Activated gamma-delta T cell treated with Interleukin-2 at 50 U/mL for 16 hours (primary cell): ENCODE measurements at regions not wholly inside any gene's neighbourhood (a gene's known extent, or its start where the extent isn't known, plus 50 kb on each side); places are given as distances from the start of the nearest gene placed in this dataset.

Source experiments
- DNase-seq: peaks from one replicate; pipeline ENCODE4 v3.0.0-alpha.2; 2020

DNA sequence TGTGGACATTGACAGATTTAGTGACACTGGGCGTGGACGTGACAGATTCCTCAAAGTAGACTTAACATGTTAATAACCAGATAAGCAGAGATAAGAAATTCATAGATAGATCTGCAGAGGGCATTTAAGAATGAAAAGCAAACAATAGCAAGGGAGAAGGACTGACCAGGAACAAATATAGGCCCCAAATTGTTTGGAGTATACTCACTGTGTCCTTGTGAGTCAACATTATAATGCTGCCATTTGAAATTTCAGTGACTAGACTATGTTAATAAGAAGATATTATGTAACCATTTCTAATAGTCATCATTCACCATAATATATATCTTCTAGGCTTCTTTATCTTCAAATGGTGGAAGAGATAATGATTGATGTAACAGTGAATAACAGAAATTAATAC, 78.1 kb upstream of the SLC38A11 start:
- no peak for DNase-seq

DNA sequence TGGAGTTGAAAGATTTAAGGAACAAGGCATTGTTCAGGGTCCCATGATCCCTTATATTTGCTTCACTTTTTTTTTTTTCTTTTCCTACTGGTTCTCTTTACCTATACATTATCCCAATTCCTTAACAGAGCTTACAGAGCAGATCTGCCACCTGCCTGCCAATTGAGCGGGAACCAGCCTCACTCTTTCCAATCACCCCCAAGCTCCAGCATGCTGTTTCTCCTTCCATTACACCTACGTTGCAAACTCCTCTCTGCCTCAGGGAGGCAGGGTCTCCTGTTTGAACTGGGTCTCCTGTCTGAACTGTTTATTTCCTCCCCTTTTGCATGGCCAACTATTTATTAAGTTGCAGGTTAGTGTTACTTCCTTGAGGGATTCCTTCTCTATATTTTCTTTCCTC, 77.2 kb upstream of the SLC38A11 start:
- DNase-seq: no peak

DNA sequence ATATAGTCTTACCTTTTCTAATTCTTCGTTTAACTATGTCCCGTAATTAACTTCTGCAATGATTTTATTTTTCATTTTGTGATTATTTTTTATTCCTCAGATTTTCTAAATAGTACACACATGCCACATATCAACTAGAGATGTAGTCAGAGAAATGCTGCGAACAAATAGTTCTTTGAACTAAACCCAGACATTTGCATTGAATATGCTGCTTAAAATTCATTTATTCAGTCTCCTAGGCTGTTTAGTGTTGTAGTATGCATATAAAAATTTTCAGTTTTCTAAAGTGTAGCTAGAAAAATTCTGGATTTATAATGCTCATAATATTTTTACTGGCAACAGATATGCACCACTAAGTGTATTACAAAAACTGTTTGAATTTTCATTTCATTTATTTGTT, 68.9 kb upstream of the SLC38A11 start:
- DNase-seq: no peak

DNA sequence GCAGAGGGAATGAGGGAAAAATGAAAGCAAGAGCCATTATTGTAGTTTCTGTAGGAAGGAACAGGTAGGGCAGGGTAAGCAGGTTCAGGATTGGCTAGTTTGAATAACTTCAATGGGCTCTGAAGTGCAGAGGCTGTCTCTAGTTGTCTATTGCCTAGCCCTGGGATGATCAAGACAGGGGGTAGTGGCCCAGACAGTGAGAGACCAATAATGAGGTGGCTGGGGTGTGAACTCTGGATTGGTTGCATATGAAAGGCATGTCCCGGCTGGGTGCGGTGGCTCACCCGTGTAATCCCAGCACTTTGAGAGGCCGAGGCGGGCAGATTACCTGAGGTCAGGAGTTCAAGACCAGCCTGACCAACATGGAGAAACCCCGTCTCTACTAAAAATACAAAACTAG, 67.5 kb upstream of the SLC38A11 start:
- no peak for DNase-seq

DNA sequence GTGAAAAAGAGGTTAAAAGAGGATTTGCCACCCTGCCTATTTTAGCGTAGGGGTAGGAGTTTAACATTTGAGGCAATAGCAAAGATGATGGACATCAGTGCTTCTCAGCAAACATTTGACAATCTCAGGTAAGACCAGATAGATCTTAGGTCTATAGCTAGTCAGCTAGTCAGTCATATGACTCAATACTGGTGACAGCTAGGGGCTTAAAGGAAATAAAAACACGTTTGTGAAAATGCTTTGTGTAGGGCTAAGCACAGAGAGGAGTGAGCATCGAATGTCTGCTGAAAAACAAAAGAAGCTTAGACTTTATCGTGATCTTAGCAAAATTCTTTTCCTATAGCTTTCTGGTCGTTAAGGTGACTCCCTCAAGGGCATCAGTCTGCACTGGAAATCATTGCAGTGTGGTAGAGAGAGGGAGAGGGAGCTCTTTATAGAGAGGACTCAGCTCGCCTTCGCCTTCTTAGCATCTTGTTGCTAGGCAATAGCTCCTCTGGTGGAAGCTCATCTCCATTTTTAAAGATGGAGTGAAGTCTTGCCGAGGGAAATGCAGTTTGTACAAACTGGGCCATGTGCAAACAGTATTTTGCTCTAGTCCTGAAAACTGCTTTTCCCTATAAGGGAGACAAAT, 62.8 kb upstream of the SLC38A11 start:
- no peak for DNase-seq

DNA sequence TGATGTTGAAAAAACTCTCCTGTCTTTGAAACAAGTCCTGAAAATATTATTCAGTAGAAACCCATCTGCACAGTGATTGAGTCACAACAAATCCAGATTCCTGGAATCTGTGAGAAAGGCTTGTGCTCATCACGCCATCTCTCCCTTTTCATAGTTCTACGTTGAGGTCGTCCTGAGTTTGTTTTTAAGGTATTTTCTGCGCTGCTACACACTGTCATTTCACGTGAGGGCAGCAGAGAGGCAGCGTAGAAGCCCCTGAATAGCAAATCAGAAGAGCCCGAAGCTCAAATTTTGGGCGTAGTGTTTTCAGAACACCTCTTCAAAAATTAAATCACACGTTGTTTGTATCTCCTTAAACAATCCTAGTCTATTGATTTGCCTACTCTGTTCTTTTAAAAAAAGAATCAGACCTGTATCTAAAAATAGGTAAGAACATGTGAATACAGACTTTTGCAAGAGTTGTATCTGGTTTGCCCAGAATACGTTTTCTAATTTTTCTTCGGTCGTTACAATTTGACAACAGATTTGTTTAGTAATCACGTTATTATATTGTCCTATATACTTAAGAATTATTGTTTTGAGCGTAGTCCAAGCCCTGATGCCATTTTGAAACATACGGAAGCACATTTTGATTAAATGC, 61.6 kb upstream of the SLC38A11 start:
- DNase-seq: no peak

DNA sequence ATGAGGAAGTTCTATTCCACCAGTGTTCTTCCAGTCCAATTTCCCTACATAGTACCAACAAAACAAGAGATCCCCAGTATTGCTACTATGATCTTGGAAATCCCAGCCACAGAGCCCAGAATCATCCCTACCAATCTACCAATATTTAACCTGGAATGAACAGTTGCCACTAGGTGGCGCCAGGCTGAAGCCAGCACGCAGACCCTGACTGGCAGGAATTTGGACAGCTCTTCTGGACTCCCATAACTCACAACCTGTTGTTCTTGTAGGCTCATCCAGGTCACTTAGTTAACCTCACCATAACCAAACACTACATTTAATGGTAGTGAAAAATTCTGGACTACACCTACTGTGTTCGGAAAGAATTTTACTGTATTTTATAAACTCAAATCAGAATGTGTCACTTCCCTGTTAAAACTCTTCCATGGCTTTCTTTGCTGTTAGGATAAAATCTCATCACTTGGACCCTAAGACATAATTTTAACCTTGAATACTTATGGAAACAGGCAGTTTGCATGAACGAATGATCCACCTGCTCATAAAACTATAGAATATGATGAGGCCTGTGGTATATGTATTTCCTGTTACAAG, 59.8 kb upstream of the SLC38A11 start:
- DNase-seq: peak; percentile 43

DNA sequence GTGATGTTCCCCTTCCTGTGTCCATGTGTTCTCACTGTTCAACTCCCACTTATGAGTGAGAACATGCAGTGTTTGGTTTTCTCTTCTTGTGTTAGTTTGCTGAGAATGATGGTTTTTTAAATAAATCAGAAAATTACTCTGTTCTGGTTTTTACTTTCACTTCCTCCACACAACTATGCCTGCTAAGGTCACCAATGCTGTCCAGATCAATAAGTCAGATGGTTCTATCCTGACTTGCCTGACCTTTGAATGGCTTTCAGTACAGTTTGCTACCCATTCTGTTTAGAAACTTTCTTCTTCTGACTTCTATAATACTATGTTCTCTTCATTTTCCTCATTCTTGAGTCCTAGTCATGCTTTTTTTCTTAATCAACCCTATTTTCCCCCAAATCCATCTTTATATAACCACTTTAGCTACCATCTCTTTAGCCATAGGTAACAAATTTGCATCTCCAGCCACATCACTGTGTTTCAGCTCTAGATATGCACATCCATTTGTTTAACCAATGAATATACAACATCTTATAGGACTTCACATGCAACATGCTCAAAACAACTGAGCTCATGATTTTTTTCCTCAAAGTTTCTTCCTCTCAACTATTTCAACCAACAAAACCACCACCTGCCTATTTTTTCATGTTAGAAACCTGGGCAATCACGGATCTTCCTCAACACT, 58.8 kb upstream of the SLC38A11 start:
- no peak for DNase-seq

DNA sequence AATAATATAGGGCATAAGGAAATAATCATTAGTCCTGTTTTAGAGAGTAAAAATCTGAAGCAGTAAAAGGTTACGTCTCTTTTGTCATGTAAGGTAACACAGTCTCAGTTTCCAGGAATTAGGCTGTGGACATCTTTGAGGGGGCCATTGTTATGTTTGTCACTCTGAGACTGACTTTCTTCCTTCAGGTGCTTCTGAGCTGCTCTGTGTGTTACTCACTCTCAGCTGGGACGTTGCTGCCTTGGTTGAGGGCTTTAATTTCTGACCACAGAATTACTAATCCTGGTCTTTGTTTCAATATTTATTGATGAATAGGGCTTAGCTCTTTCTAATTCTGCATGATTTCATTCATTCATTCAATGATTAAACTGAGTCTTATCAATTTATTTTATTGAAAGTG, 55.9 kb upstream of the SLC38A11 start:
- no peak for DNase-seq

DNA sequence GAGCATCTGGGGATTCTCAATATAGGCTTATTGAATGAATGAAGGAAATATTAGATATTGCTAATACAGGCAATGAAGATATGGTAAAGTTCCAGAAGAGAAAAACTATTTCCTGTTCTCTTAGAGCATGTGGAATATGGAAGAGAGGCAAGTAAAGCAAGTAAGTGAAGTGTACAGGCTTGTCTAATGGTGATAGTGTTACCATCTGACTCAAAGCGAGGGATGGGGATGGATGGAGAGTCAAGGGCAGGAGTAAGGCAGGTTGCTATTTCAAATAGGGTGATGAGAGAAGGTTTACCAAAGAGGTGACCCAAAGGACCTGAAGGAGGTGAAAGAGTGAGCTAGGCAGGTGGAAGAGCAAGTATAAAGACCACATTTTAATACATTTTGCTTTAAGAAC, 55.2 kb upstream of the SLC38A11 start:
- no peak for DNase-seq

DNA sequence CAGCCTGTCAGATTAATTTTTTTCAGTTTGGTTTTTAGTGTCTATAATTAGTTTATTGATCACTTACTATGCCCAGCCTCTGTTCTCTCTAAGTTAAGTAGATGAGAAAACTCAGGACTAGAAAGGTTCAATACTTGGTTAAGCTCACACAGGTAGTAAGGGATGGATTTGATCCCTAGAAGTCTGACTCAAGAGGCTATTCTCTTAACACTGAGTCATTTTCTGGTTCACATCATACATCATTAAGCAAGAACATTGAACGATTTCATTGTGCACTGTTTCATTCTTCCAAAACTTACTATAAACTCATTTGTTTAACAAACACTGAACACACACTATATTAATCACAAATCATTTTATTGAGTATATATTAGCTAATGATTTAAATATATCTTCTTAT, 54.1 kb upstream of the SLC38A11 start:
- DNase-seq: no peak

DNA sequence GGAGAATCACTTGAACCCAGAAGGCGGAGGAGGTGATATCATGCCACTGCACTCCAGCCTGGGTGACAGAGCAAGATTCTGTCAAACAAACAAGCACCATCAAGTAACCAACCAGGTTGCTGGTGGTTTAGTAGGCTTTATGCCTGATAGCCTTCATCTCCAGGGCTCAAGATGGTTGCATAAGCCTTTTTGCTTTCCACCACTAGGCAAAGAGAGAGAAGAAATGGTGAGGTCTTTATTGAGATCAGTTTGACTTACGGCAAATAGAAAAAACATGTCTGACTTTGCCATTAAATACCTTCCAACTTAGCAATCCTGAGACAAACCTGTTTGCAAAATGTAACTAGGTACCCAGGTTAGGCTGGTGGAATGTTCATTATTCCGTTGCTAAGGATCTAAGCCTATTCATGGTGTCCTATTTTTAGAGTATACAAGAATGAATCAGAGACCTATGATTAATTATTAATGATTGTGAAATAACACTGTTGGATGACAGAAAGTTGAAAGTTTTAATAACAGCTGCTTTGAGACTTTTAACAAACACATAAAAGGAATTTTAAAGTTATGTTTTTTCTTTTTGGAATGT, 53.5 kb upstream of the SLC38A11 start:
- DNase-seq: no peak

DNA sequence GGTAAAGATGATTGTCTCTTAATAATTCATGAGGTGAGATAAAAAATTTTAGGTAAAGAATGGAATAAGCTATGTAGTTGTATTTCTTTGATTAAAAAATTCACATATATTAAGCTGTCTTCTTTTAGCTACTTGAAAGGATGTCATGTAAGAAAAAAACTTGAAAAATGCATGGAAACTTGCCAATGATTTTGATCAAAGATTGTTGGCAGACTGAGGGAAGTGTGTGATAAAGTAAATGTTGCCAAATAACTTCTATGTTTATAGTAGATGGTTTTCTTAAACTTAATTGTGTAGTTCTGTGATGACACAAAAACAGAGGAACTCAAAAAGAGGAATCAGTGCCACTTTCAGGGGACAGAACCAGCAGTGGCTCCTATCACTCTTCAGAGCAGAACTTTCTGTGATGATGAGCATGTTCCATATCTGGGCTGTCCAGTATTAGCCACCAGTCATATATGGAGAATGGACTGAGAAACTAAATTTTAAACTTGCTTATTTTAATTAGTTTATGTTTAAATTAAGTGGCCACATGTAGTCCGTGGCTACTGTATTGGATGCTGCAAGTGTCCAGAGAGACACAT, 51.9 kb upstream of the SLC38A11 start:
- no peak for DNase-seq
